GM19324 (cell line): ENCODE measurements at regions not wholly inside any gene's neighbourhood (a gene's known extent, or its start where the extent isn't known, plus 50 kb on each side); places are given as distances from the start of the nearest gene placed in this dataset.

Experiments used
- ATAC-seq: cut with Tn5 transposase; IDR thresholded peaks from one replicate; pipeline ENCODE4 v1.9.1; 2021; ENCODE audit warnings: mild to moderate bottlenecking, moderate library complexity; ENCODE audit not compliant: unreplicated experiment, low FRiP score

DNA sequence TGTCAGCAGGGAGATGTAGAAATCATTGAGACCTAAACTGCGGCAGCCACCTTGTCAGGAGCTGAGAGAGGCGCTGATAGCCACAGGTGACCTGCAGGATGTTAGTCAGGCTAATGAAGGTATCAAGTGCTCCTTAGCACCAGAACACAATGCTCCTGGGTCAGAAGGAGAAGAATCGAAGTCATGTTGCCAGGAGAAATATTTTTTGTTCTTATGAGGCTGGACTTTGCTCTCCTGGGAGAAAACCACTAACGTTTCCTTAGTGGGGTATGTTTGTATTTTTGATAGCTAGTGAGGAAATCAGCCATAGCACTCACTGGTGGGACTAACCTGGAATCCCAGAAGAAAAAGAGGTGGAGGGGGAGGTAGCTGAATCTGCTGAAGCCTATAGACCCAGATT, 120.9 kb upstream of the LRFN2 start:
- ATAC-seq, result no peak

DNA sequence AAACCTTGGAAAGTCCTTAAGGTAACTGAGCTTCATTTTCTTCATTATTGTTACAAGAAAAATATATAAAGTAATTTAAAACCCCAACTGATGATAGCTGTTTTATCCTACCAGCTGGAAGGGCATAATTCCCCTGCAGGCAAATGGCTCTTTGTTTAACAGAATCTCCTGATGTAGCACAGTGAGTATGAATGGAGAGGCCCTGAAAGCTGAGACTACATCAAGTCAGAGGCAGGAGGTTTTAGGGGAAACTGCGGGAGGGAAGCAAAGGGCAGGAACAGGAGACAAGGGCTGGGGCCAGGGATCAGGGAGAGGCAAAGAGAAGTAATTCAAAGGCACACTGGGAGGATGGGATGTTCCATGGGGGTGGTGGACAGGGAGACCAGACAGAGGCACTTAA, 119.0 kb upstream of the LRFN2 start:
- ATAC-seq, result no peak

DNA sequence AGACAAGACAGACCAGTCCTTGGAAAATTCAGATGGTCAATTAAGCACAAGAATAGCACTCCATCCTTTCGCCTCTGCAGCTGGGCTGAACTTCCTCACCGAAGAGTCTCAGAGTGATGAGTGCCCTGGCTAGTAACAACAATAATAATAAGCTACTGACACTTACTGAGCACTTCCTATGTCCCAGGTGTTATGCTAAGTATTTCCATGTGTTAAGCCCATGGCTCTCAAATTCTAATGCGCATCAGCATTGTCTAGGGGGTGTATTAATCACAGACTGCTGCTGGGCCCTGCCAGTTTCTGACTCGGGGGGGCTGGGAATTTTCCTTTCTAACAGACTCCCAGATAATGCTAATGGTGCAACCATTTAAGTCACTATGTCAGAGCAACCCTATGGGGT, 118.2 kb upstream of the LRFN2 start:
- ATAC-seq, result no peak

DNA sequence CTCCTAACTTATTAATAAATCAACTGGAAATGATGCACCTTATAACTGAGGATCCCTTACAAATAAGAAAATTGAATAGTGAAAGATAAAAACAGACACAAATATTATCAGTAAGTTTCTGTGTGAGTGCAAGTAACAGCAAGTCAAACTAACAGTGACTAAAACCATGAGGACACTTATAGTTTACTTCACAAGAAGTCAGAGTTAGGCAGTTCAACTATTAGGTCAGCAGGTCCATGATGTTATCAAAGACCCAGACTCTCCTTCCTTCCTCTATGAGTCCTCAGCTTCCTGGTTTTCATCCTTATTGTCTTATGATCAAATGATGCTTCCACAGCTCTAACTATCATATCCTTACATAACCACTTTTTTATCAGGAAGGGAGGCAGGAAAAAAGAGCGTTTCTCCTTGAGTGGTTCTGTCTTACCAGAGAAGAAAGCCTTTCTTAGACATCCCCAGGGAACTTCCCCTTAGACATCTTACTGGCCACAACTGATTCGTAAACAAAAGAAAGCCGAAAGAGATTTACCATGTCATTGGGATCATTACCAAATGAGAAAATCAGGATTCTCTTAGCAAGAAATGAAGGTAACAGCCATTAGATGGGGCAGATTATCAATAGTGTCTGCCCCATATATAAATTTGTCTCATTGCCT, 114.3 kb upstream of the LRFN2 start:
- no peak for ATAC-seq

DNA sequence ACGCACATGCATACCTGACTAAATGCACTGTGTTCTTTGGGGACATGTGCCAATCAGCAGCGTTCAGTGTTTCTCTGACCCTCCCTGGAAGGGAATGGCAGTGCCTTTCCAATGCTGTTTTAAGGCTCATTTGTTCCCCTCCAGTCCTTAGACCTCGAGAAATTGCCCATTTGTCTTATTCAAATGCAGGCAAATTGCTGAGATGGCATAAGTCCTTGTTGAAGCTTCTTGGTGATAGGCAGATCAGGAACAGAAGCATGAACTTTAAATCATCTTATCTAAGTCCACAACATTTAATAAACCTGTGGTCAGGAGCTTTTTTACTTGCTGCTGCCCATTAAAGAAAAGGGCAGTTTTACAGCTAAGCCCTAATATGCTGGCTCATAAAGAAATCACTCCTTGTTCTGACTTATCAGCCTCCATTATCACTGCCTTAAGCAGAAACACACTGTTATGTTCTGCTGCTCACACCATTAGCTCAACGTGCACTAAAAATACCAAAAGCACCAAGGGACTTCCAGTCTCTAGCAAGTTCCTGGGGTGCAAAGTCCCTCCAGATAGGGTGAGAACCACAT, 112.9 kb upstream of the LRFN2 start:
- ATAC-seq, result no peak

DNA sequence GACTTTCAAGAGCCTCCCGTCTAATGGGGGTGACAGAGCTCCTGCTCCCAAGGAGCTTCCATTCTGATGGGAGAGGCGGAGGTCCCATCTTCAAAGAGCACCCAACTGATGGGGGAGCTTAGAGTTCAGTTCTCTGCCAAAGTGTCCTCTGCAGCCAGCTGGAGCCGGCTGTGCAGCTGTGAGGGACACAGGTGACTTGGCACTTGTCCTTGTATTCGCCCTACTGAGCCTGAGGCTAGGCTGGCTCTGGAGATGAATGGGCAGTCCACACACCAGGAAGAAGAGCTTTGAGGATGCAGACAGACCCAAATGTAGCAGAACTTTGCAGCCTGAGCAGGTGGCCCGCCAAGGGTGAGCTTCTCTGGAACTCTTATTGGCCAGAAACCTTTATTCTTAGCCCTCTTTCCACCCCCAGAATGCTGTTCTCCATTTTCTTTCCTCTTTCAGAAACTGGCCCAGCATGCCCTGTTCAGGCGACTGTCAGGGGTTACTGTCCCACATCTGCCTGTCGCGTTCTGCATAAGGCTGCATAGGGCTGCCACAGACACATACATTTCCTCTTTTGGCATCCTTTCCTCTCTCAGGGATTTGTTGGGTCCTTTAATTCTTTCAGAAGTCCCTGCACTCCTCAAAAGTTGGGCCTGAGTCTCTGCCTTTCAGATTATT, 108.7 kb upstream of the LRFN2 start:
- no peak for ATAC-seq

DNA sequence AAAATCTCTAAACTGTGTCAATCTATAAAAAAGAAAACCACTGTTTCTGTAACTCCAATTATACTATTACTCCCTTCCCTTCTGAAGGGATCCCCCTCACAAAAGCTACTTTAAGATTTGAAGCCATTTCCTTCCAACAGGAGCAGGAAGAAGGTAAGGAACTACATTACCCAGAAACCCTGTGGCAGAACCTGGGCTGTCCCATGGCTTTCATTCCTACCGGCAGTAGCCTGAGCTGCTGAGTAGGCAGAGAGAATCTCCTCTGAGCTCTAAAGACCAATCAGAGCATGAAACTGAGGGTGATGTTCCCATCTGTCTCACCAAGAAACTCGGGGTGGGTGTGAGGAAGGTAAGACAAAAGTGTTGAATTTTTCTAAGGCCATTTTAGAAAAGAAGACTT, 108.0 kb upstream of the LRFN2 start:
- ATAC-seq, result no peak

DNA sequence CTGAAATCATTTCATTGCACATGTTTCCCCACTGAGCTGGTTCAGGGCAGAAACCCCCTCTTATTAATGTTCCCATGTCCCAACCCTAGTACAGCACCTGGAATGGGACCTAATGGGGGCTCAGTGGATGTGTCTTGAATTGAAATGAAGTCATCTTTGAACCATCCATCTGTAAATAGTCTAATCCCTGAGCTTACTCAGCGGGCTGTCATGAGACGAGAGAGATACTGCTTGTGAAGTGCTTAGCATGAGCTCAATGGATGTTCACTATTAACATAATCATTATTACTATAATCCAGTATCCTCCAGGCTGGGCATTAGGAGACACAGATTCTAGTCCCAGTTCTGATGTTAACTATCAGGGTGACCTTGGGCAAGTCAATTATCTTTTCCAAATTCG, 106.6 kb upstream of the LRFN2 start:
- ATAC-seq, result no peak

DNA sequence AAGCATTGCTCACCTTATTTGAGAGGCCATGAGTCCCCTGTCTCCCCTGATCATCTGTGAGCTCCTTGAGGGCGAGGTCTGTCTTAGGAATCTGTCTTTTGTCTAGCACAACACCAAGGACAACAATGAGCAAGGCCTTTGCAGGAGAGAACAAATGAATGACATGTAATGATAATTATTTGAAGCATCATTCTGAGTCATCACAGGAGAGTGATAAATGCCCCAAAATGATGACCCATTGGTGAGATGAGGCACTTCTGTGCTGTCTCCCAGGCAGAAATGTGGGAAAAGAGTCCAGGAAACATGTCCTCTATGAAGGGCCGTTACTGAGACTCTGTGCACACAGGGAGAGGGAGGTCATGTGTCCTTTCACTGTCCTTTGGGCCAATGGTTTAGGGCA, 105.2 kb upstream of the LRFN2 start:
- no peak for ATAC-seq

DNA sequence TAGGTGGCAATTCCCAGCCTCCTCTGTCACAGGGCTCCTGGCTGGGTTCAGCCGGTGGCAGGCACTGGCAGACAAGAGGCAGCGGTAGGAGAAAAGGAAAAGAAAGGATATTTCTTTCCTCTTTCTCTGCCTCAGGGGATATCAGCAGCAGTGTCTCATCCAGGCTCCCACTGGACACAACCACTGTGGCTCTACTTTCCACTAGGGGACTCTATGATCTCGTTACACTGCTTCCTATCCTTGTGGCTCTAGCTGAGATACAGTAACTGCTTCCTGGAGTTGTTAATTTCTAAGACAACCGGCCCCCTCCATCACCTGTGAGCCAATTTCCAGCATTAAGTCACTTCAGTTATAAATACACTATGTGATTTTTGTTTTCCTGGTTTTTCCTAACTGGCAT, 102.0 kb upstream of the LRFN2 start:
- ATAC-seq, result no peak

DNA sequence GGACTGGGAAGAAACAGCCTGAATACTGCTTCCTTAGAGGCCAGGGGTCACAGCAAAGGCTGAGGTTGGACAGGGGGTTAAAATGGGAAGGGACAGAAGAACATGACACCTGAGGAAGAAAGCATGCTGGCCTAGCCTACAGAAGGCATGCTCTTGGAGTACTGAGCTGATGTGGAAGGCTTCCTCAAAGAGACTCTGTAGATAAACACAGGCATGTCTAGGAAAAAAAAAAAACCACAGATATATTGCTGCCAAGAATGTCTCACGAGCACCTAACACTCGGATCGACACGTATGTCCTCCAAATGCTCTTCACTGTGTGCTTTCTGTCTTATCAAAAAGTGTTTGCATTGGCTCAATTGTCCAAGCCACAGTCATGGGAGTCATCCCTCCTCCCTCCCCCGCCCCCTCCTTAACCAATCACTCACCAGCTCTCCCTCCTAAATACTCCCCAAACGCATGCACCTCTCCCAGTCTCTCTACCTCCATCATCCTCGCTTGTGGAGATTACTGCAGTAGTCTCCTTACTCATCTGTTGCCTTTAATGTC, 101.1 kb upstream of the LRFN2 start:
- no peak for ATAC-seq

DNA sequence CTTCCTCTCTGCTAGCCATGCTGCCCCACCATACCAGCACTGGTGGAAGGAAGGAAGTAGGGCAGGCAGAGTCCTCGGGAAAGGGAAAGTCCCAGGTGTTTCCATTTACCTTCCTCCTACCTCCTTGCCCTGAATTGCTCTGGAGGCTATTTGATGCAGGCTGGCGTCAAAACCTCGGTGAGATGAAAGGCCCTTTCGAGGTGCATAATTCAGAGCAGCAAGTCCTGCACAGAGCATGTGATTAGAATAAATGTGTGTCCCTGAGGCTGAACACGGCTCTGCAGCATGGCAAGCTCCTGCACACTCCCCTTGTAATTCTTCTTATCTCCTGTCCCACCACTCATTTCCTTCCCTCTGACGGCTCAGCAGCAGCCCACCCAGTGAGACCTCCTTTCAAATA, 98.7 kb upstream of the LRFN2 start:
- no peak for ATAC-seq

DNA sequence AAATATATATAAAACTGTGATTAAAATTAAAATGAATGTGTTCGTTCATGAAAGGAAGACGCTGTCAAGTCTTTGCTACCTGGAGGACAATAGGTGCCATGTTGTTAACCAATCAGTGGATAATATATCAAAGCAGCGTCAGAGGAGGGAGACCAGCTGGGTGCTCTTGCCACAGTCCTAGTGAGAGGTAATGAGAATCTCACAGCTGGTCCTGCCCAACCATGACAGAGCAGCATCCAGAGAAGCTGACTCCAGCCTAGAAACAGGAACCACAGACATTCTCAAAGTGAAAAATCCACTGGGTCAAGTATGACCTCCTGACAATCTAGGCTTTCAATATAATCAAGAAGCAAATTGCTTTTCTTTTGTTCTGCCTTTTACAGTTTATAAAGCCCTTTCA, 94.5 kb upstream of the LRFN2 start:
- no peak for ATAC-seq

DNA sequence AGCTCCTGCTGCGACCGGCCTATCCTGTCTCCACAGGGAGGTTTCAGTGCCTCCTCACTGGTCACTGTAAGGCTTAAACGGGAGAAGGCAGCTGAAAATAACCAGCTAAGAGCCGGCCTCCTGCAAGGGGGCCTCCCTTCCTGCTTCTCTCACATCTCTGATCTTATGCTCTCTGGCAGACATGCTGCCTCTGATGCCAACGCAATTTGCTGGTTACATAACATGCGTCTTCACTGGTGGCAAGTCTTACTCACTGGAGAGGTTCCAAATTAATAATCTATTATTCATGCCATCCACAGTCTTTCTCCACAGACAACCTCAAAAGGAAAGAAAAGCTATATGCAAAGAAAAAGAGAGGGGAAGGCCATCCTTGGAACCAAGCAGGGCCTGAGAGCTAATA, 91.8 kb upstream of the LRFN2 start:
- ATAC-seq, result no peak

DNA sequence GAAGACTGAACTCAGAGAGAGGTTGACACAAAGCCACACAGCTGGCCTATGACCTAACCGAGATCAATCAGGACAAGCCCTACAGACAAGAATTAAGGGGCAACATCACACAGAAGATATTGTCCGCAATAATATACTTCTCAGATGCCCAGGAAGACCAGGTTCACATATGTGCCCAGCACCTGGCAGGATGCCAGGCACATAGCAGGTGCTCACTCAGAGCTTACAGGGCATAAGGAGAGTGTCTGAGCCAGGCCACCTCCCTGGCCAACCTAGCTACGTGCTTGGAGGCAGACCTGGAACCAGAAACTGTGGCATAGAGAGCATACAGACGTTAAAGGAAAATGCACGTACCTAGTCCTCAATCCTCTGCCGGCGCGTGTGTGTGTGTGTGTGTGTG, 87.0 kb upstream of the LRFN2 start:
- no peak for ATAC-seq

DNA sequence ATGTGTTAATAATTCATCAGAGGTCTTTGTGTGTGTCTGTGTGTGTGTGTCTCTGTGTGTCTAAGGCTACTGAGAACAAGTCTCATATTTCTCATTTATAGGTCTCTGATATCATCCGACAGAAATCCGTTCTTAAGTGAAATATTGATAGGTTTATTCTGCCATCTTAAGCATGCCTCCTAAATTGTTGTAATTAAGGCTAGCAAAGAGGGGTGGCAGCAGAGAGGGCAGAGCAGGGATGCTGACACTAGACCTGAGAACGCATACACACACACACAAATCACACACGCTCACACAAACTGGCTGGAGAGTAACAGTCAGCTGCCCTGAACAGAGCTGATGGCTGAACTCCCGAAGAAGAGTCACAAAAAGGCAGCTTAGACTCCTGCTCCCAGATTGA, 84.9 kb upstream of the LRFN2 start:
- no peak for ATAC-seq

DNA sequence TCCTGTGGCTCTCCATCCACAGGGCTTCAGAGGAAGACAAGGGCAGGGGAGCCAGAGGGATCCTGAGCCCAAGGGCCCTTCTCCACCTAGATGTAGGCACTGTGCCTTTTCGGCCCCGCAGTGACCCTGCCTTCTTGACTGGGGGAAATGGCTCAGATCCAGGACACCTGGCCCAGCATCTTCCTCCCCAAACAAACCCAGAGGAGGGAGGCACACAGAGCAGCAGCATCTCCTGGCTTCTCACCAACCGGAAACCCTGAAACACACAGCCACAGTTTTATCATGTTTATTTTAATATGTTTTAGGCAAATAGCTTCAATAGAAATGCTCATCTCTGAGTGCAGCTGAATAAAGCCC, 84.5 kb upstream of the LRFN2 start:
- no peak for ATAC-seq

DNA sequence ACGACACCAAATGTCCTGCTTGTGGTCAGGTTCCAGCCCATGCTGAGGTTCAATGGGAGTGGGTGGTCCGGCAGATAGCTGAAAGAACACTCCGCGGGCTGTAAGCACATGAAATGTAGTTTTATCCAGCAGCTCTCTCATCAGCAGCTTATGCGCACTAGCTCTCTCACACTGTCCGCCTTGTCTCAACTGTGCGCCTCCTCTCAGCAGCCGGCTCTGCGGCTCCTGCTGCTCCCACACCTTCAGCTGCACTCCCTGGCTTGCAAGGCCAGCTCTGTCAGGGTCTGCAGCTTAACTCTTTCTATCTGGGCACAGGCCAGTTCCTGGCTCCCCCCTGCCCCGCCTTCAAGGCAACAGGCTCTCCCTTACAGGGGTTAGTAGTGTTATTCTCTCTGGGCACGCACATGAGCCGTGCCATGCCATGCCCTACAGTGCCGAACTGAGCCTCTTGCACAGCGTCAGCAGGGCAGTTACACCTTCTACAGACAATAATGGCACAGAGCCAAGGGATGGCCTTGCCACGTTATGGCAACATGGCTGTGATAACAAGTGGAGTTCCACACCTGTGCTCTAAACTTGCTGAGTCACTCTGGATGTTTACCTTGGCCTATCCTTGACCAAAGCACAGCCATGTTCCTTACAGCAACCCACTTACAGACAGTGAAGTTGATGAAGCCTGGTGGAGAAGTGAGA, 84.0 kb upstream of the LRFN2 start:
- ATAC-seq, result no peak

DNA sequence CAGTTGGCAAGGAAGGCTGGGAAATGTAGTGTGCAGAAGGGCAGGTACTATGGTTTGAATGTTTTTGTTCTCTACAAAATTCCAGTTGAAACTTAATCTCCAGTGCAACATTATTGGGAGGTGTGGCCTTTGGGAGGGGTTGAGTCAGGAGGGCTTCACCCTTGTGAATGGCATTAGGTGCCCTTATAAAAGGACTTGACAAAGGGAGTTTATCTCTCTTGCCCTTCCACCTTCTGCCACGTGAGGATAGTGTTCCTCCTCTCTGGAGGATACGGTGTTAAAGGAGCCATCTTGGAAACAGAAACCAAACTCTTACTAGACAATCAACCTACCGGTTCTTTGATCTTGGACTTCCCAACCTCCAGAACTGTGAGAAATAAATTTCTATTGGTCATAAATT, 82.2 kb upstream of the LRFN2 start:
- ATAC-seq, result no peak

DNA sequence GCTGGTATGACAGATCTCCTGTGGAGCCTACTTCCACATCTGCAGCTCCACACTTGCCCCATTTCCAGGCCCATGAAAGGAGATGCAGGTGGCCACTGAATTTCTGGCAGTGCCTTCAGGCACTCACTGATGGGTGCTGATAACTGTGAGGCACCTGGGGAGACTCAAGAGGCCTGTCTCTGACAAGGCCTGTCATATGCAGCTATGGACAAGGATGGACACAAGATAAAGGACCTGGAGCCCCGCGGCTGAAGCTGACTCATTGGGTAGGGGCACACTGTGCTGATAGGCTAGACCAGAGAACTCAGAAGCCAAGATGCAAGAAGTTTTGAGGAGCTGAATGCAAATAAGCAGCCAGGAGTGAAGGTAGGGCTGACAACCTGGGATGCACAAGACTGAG, 81.0 kb upstream of the LRFN2 start:
- ATAC-seq, result no peak

DNA sequence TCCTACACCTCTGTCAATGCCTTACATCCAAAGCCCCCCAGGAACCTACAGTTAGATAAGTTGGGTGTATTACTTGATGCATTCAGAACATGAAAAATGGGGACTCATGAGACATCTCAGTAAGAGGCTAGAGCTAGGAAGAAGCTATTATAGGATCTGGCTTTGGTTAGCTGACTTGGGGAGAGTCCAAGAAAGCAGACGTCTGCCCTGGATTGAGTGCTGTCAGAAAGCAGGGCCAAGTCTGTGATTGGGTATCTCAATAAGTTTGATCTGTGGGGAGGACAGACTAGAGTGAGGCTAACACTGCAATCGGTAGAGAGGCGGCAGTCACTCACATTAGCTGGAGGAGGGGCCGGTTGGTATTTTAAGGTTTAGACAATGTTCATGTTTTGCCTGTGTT, 79.4 kb upstream of the LRFN2 start:
- no peak for ATAC-seq

DNA sequence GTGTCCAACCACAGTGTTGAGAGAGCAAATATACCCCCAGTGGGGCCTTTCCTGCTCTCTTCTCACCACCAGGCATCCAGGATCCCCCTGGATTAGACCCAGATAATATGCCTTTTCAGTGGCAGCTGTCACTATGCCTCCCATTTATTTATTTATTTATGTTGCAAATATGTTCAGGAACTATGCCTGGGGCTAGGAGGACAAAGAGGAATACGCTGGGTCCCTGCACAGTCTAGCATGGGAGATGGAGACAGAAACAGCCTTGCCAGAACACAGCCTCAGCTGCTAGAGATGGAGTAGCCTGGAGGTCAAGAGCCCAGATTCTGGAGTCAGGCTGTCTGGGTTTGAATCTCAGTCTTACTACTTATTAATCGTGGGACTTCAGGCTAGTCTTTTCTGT, 74.6 kb upstream of the LRFN2 start:
- no peak for ATAC-seq
